Coronary artery (tissue), 2 donors: ENCODE measurements at regions not wholly inside any gene's neighbourhood (a gene's known extent, or its start where the extent isn't known, plus 50 kb on each side); places are given as distances from the start of the nearest gene placed in this dataset.

ENCODE experiments used
- DNase-seq: peaks from one replicate; pipeline ENCODE4 v3.0.0-alpha.2; 2017; ENCODE audit warnings: low spot score
- H3K27ac ChIP-seq, 2 donors: fragments of 200-600 bp; sonication (generic); one replicate each; pipeline ENCODE4 v1.5.1; 2016 to 2019
- H3K4me3 ChIP-seq: fragments of 200-600 bp; sonication (generic); 2 replicates; pipeline ENCODE4 v1.5.1; 2016; ENCODE audit warnings: mild to moderate bottlenecking, moderate library complexity
- CTCF ChIP-seq: fragments of 200-600 bp; sonication (generic); IDR thresholded peaks from one replicate; pipeline ENCODE4 v1.5.1; 2019; ENCODE audit warnings: antibody characterized with exemption

DNA sequence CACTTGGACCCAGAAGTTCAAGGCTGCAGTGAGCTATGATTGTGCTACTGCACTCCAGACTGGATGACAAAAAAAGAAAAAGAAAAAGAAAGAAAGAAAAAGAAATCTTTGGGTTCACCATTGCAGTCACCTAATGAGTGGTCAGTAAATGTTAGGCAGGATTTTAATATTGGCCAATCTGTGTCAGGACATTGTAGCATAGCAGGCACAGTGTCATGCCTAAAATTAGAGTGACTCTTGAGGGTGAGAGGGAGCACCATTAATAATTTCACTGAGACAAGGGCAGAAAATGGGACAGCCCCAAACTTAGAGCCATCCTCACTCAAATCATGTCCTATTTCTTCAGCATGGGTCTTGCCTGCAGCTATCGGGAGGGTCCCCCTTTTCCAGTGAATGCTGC, 221.6 kb upstream of the NRP1 start:
- DNase-seq = no peak
- no peak overlapping the region for H3K4me3 ChIP-seq
- no peak overlapping the region for H3K27ac ChIP-seq
- TF ChIP-seq CTCF = no peak

- DNase-seq = no peak
- Histone ChIP-seq H3K27ac (no peak overlapping the region), H3K4me3 (no peak overlapping the region)
- TF ChIP-seq CTCF = no peak
These were observed 219.5 kb upstream of the NRP1 start for GRCh38 chr10:33553748-33554571.

GRCh38 chr10:33552290-33552689, 217.8 kb upstream of the NRP1 start:
- TF ChIP-seq CTCF = no peak
- Histone ChIP-seq H3K27ac (no peak overlapping the region), H3K4me3 (no peak overlapping the region)
- DNase-seq = no peak

GRCh38 chr10:33550811-33551210, 216.3 kb upstream of the NRP1 start:
- no peak for TF ChIP-seq CTCF
- DNase-seq = no peak
- Histone ChIP-seq H3K4me3 (no peak overlapping the region), H3K27ac (no peak overlapping the region)

- Histone ChIP-seq H3K4me3 (no peak overlapping the region), H3K27ac (no peak overlapping the region)
- TF ChIP-seq CTCF = no peak
- DNase-seq = no peak
These were observed 213.5 kb upstream of the NRP1 start for GRCh38 chr10:33547976-33548375.

DNA sequence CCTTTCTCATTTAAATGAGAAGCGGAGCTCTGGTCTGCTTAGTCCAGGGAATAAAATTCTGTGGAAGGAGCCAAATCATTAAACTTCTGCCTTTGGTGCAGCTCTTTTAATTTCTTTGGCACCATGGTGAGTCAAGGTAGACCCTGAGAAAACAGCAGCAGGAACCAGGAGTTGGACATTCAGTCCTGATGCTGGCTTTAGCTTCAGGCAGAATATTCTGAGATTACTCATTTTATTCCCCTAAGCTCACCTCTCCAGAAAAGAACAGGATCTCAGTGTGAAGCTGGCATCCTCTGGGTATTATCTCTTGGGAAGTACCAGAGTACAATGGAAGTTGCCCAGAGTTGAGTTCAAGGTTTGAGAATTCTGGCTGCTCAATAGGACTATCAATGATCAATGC, 211.6 kb upstream of the NRP1 start:
- TF ChIP-seq CTCF = no peak
- H3K4me3 ChIP-seq = no peak overlapping the region
- no peak for DNase-seq
- H3K27ac ChIP-seq = no peak overlapping the region
